NCI-H748 (cell line): ENCODE measurements at regions not wholly inside any gene's neighbourhood (a gene's known extent, or its start where the extent isn't known, plus 50 kb on each side); places are given as distances from the start of the nearest gene placed in this dataset.

Source experiments
- DNase-seq: peaks from one replicate; lab custom pipeline; 2025; ENCODE audit not compliant: unreplicated experiment; lab: John Stamatoyannopoulos, UW

DNA sequence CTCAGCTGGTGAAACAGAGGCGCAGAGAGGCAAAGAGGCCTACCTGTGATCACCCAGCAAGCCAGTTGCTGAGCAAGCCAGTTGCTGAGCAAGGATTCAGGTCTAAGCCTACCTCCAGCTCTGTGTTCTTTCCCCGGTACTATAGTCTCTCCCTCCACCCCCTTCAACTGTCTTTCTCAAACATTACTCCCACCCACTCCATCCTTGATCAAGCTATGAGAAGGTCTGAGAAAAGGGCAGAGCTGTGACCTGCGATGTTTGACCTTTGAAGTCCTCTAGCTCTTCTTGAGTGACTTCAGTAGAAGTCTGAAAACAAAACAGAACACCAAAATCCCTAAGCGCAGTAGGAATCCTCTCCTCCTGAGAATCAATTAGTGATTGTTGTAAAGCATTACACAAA lies 665.2 kb upstream of the ID2 start:
- DNase-seq: no peak

DNA sequence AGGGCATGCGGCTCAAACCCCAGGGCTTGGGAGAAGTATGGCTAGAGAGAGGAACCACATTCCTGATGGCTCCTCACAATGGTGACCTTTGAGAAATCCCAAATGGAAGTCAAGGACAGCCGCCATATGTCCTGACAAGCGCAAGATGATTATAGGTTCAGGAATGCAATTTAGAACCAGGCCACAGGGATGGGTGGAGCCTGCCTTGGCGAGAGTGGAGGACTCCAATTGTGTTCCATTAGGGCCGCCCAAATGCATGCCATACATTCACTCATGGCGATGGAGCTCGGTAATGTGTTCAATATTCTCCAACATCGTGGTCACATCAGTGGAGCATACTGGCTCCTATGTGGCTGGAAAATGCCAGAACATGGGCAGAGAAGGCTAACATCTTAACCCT lies 662.9 kb upstream of the ID2 start:
- no peak for DNase-seq

DNA sequence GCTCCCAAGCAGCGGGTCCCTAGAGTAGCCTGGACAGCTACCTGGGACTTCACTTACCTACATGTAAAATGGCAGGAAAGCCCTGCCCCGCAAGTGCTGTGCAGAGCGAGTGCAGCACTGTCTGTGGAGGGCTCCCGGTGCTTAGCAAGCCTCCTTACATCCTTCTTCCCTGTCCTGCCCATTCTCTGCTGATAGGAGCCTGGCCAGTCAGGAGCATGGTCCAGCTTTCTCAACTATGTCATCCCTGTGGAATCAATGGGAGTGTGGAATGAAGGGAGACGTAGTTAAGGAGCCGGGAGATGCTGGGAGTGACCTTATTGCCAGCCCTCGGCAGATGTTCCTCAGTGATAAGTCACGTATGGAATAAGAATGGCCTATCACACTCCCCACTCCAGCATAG lies 661.9 kb upstream of the ID2 start:
- DNase-seq: no peak

DNA sequence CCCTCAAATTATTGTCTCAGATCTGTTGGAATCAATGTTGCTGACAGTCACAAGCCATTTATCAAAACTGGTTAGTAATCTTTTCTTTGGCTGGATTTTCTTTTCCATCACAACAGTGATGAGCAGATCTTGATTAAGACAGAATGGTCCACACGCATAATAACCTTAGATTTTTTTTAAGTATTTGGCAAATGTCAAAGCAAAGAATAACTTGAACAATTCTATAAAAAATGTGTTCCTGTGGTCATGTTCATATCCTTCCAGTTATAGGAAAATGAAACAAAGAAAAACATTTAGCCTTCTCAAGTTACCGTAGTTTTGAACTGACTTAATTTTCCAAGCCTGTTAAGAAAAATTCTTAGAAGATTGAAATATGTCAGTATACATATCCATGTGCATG lies 659.9 kb upstream of the ID2 start:
- DNase-seq: no peak

DNA sequence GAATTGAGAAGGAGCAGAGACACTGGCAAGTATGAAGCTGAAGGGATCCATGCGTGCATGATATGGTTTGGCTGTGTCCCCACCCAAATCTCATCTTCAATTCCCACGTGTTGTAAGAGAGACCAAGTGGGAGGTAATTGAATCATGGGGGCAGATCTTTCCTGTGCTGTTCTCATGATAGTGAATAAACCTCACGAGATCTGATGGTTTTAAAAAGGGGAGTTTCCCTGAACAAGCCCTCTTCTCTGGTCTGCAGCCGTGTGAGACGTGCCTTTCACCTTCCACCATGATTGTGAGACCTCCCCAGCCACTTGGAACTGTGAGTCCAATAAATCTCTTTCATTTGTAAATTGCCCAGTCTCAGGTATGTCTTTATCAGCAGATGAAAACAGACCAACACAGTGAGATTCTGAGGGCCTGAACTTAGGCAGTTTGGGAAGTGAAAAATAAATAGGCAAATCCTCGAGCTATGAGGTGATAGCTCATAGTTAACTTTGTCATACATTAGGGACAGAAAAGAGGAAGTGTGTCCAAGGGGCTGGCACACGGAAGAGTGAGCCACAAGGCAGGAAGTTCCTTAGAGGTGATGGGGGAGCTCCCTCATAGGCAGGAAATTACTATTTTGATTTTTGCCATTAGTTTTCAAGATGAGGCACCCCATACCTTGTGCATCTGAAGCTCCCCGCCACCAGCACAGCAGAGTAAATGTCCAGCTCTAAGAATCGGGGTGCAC lies 658.8 kb upstream of the ID2 start:
- DNase-seq: no peak

DNA sequence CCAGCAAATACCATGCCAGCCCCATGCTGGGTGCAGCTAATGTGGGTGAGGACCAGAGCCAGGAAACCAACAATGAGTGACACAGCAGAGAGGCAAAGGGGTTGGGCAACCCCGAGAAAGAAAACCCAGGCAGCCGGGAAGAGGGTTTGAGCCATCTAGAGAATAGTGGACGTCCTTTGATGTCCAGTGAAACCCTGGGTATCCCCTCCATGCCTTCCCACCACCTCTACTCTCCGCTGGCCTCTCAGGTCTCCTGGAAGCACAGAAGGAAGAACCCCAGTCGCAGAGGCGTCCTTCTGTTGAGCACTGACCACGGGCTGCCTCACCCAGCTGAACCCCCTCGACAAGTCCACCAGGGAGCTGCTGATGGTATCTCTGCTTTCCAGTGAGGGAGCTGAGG lies 657.4 kb upstream of the ID2 start:
- no peak for DNase-seq

DNA sequence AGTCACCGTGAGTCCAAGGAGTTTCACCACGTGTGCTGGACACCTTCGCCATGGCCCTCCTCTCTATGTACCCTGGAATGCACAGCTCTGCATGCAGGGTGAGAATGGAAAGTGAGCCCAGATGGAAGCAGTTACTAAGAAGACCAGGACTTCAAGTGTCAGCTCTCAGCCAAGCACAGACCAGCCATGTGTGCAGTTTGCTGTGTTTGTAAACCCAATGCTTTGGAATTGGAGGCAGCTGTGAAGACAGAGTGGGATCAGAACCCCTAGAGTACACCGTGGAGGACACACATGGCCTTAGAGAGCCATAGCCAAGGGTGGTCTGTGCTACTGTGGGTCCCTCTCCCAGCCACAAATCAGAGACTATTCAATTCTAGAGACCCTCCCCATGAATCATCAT lies 655.5 kb upstream of the ID2 start:
- DNase-seq: no peak

DNA sequence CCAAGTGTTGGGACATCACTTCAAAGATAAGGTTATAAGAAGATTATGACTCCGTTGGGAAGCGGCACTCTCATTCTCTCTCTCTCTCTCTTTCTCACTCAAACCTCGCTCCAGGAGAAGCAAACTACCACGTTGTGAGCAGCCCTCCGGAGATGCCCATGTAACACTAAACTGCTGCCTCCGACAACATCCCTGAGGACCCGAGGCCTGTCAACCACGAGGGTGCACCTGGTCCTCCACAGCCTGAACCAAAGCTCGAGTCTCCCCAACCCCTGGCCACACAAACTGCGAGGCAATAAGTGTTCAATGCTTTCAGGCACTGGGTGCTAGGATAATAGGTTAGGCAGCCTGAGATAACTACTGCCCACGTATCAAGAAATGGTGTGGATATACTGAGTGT lies 654.5 kb upstream of the ID2 start:
- no peak for DNase-seq

DNA sequence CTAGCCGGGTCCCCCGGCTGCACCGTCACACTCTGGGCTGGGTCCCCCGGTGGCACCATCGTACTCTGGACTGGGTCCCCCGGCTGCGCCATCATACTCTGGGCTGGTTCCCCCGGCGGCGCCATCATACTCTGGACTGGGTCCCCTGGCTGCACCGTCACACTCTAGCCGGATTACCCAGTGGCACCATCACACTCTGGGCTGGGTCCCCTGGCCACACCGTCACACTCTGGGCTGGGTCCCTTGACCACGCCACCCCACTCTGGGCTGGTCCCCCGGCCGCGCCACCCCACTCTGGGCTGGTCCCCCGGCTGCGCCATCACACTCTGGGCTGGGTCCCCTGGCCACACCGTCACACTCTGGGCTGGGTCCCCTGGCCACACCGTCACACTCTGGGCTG lies 653.8 kb upstream of the ID2 start:
- DNase-seq: no peak

DNA sequence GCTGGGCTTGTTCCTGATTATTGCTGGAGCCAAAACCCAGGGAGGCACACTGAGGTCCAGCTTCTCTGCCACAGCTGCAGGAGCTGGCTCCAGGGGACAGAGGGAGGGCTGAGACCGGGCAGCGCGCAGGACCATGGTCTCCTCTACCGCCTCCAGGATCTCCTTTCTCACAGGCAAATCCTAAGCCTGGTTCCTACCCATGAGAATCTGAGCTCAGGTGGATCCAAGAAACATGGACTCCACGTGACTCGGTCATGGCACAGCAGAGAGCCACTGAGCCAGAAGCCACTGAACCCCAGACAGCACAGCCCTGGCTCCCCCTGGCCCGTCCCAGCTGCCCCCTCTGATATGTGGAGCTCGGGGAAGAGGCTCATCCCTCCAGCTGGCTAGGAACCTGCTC lies 653.4 kb upstream of the ID2 start:
- no peak for DNase-seq

DNA sequence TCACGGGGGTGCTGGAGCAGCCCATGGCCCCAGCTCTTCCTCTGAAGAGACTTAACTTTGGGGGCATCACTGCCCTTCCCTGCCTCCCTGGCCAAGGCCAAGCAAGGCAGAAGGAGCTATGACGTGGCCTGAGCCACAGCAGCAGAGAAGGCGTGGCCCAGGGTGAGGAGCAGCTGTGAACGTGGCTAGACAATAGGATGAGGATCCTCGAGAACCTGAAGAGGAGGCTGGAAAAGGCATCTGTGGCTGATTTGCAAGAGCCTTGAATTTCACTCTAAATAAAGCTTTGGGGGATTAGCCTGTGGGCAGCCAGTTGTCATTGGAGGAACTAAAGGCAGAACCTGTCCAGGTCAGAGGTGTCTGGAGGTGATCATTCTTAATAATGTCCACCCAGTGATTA lies 652.9 kb upstream of the ID2 start:
- DNase-seq: no peak

DNA sequence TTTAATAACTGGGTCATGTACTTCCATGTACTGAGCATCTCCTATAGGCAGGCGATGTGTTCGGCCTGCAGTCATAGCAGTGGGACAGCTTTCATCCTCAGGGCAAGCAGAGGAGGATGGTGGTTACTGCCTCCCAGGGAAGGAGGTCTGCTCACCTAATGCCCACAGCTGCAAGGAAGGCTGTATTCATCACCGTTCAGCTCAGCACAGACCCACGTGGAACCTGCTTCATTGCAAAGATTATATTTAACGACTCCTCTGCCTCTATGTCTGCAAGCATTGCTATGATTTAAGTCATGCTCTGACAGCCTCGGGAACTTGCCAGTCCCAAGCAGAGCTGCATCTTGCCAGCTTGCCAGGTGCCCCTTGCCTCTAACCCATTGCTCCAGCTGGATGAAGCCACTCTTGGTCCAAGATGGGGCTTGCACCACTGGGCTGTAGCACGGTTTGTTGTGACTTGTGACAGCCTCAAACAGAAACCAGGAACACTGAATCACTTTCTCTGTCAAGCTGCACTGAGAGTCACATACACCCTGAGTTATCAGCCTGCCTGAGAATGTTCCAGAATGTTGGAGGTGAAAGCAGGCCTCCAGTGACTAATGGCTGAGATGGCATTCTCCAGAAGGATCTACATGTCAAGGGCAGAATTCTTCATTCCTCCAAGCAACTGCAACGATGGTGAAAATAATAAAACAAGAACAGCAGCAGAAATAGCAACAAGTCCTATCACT lies 651.1 kb upstream of the ID2 start:
- DNase-seq: no peak

DNA sequence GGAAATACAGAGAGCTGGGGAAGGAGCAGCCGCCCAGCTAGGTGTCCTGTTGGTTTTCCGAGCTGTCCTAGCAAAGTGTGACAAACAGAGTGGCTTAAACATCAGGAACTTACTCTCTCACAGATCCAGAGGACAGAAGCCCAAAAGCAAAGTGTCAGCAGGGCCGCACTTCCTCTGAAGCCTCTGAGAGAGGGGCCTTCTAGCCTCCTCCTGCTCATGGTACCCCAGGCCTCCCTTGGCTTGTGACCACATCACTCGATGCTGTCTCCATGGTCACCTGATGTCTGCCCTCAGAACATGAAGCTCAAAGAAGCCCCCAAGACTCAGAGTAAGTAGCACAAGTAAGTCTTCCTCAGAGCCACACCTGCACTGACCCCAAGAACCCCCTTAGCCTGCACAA lies 650.5 kb upstream of the ID2 start:
- DNase-seq: no peak

DNA sequence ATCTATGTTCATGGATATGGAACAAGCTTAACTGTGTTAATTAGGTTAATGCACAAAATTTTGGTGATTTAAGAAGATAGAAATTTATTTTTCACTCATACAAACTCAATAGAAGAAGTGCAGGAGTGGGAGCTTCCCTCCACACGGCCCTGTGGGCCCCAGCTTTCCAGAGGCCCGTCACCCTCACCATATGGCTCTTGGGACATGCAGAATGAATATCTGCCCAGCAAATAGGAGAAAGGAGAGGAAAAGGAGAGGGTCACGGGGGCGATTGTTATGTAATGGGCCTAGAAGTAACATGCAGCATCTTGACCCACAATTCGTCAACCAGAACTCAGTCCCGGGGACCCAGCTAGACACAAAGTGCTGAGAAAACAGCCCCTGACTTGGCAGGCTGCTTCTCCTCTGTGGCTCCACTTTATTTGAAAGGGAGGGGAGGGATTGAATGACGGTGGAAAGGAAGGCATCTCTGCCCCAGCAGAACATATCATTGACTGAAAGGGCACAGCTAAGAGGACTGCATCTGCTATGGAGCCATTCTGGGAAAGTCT lies 648.2 kb upstream of the ID2 start:
- DNase-seq: no peak

DNA sequence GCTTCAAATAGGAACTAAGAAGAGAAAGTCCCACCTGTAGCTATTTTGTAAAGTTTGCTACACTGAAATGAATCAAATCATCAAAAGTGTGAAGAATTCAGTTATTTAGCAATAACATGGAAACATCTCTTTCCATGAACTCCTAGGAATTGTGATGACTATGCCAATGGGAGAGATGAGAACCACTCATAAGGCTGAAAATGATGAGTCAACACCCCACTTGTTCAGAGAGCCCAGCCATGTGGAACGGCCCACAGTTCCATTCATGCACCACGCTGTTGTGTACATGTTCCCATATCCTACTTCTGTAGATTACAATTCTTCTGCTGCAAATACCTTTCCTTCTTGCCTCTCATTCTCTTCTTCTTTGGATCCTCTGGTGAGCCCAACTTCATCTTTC lies 645.5 kb upstream of the ID2 start:
- no peak for DNase-seq

DNA sequence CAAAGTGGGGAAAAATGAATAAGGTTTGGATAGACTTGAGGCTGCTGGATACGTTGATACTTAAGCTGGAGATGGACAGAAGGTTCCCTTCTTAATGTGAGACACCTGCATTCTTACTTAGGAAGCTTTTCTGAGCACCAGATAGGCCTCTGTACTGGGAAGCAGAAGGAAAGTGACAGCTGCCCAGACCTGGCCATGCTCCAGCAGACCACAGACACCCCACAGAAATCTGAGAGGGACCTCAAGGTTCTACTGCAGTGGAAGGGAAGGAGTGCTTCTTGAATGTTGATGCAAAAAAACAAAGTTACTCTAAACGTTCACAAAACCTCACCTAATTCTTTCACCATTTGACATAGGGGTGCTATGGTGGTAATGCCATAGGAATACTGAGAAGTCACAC lies 642.1 kb upstream of the ID2 start:
- DNase-seq: no peak

DNA sequence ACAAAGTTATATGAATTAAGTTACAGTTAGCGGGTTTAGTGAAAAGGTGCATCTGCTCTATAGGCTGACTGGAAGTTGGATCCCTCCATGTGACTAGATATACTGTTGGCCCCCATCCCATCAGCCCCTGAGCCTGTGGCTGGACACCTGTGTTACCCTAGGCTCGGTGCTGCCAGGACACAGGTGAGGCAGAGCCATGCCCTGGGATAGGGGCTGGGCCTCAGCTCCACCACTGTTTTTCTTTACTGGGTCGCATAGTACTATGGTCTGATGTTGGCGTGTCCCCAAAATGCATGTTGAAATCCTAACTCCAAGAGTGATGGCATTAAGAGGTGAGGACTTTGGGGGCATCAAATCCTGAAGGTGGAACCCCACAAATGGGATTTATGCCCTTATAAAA lies 638.6 kb upstream of the ID2 start:
- DNase-seq: no peak

DNA sequence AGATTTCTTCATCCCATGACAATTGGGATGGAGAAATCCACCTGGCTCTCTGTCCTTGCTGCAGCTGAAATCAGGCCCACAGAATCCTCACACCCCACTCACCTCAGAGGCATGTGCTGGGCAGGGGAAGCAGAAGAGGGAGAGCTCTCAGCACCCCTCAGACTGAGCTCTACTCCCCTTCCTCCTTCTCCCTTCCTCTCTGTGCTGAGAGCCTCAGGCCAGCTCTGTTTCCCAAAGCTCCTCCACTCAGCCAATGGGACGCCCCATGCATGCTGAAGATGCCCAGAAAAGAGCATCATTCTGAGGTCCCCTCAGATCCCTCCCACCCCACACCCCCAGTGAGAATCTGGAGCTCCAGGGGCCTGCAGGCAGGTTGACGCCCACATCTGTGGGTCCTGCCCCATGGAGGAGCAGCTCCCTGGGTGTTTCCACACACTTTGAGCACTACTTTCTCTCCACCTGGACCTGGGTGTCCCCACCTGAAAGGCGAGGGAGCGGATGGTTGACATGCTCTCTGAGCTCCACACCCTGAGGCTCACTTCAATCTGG lies 637.7 kb upstream of the ID2 start:
- no peak for DNase-seq

DNA sequence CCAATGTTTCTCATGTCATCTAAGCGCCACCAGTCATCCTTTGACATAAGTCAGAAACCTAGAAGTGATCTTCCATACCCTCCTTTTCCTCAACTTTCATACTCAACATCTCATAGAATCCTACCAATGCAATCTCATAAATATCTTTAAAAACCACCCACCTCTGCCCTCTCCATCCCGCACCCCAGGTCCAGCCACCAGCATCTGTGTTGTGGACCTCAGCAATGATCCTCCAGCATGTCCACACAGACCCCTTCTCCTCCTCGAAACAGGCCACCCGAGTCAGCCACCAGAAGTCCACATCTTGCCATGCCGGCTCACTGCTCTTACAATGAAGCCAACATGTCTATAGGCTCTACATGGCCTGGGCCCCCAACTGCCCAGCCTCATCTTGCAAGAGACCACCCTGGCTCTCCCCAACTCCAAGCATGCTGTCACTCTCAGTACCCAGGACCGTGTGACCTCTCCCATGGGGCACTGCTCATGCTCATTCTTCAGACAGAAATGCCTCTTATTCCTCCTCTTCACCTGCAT lies 636.7 kb upstream of the ID2 start:
- no peak for DNase-seq

DNA sequence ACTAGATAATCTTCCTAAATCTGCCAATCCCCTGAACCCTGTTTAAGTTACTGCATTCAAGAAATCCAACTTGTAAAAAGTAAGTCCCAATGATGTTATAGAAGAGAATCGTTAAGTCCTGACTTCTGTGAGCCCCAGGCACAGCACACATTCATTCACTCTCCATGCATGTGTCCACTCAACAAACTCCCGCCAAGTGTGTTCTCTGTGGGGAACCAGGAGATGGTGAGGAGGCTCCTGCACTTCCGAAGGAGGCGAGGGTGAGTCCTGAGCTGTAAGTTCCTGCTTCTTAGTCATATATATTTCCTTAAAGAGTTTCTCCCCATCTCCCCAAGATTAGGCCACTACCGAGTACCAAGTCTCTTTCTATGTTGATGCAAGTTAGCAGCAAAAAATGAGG lies 635.0 kb upstream of the ID2 start:
- DNase-seq: no peak

DNA sequence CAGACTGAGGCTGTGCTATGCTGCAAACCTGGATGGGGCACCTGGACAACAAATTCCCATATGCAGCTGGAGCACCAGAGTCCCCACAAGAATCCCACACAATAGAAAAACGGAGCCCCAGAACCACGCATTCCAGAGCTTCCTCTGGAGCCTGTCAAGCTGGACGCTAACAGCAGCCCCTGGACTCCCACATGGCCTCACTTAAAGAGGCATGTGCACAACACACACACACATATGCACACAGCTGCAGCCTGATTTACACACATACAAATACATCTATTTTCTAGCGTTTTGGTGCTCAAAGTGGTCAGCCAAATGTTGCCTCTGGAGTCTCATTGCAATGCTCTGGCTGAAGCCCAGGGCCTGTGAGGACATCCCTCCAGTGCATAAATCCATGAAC lies 632.7 kb upstream of the ID2 start:
- DNase-seq: no peak
